Stimulated activated CD8-positive, alpha-beta memory T cell treated with anti-CD3 and anti-CD28 coated beads, Interleukin-7, amount 100 ng/mL, for 48 hours (primary cell): ENCODE measurements at regions not wholly inside any gene's neighbourhood (a gene's known extent, or its start where the extent isn't known, plus 50 kb on each side); places are given as distances from the start of the nearest gene placed in this dataset.
"Not testable (repeated sequence)": the region's sequence is repeated elsewhere in the genome, so short reads cannot be mapped to it uniquely, and the experiment has no call there.

Experiments used
- DNase-seq, 2 donors: peaks; one replicate each; pipeline ENCODE4 v3.0.0-alpha.2; 2020; ENCODE audit warnings: low read depth in 1 of 2; ENCODE audit errors: extremely low read depth in 1 of 2

GRCh38 chr4:26064009-26064408, 150.0 kb downstream of the SMIM20 start:
- not testable (repeated sequence) for DNase-seq

GRCh38 chr4:26065833-26066232, 151.8 kb downstream of the SMIM20 start:
- DNase-seq: no peak

DNA sequence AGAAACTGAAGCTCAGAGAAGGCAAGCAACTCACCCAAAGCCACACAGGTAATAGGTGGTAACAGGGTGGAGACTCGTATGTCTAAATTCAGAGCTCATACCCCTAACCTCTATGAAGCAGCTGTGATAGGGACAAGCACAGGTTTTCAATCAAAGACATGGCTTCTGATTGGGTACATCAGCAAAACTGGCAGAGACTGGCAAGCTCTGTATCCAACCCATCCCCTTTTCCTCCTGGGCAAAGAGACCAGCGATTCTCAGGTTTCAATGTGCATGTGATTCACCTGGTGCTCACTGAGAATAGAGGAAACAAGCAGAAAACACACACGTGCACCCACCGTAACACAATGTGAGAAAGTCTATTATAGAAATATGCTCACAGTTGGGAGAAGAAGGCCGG, 153.0 kb downstream of the SMIM20 start:
- DNase-seq: no peak

- no peak for DNase-seq
Measured at GRCh38 chr4:26069218-26069617, 155.2 kb downstream of the SMIM20 start.

GRCh38 chr4:26071688-26072087, 157.7 kb downstream of the SMIM20 start:
- no peak for DNase-seq

GRCh38 chr4:26073886-26074560, 160.0 kb downstream of the SMIM20 start:
- peak in 1 of 2 donors; percentile 37 for DNase-seq

DNA sequence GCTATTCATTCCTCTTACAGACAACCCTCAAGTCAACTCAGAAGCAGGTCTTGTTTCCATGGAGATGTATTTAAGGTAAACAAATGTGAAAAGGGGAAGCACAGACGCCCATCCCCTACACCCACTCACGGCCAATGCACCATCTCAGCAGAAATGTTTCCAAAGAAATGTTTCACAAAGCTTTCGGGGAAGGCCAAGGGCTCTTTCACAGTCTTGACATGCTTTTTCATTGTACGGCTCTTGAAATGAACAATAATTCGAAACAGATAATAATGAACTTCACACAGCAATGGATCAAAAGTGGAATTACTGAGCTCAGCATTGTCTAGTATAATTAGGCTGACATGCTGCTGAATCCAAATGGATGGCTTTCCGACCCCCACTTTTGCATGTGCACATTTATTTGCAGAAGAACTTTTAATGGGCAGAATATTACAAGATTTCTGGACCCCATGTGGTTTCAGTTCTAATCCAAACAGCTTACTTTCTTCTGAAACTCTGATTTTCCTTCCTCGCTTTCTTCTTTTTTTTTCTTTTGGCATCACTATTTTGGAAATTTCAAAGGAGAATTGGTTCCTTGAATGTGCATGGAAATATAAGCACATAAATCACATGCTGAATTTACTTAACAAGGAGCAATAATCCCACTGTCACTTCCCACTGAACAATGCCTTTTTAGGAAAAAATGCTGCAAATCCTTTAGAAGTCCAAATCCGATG, 160.9 kb downstream of the SMIM20 start:
- peak in 1 of 2 donors; percentile 80 for DNase-seq

DNA sequence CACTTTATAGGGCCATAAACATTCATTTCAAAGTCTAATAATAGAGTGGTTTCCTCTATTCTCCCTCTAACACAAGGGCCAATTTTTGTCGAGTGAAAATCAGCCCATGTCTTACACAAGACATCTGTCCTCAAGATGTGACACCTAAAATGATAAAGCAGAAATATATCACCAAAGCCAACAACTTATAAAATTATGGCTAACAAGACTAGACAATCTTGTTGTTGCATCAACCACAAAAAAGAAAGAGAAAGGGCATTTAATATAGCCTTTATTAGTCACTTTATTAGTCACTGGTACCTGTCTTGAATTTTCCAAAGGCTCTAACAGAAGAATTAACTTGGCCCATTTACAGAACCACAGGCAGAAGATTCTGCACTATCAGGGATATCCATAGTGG, 161.6 kb downstream of the SMIM20 start:
- DNase-seq: no peak

GRCh38 chr4:26076000-26076587, 162.1 kb downstream of the SMIM20 start:
- DNase-seq: peak in 1 of 2 donors; percentile 57

DNA sequence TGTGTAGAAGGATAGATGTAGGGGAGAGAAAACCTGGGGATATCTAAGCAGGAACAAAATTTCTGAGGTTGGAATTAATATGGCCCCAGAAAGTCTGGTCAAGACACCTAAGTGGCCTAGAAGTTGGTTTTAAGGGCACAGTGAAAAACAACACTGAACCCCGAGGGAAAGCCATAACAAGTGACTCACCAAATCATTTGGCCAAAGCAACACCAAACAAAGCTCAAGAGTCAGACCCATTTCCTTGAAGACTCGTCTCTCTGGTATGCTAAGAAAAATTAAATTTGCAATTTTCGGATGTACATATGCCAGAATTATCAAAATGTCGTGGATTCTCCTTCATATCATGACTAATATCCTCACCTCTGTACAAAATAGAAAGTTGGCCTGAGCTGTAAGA, 162.9 kb downstream of the SMIM20 start:
- DNase-seq: no peak

- DNase-seq: no peak
Measured at GRCh38 chr4:26077756-26078155, 163.7 kb downstream of the SMIM20 start.

DNA sequence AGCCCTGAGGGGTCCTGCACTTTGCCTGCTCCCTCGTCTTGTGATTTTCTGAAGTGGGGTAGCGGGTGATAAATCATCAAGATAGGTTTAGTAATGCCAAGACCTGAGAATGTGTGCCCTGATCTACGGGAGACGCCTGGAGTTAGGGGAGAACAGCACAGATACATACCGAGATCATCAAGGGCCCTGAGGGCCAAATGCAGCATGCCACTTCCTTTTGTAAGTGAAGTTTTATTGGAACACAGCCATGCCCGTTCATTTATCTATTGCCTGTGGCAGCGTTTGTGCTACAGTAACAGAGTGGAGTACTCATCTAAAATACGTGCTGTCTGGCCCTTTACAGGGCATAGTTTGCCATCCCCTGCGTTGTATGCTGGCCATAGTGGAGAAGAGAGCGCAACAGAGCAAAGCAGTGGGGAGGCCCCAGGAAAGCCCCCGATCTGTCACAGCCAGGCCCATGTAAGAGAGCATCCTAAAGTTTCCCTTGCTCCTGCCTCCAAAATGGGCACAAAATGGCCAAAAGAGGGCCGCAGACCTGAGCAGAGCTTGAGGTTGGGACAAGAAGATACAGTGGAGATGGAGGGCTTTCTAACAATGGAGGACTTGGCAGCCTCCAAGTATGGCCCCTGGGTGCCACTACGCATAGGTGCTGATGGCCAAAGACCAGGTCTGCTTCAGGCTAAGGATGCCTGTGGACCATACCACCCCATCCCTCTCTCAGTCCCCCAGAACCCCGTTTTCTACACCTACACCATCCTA, 167.0 kb downstream of the SMIM20 start:
- DNase-seq: no peak

DNA sequence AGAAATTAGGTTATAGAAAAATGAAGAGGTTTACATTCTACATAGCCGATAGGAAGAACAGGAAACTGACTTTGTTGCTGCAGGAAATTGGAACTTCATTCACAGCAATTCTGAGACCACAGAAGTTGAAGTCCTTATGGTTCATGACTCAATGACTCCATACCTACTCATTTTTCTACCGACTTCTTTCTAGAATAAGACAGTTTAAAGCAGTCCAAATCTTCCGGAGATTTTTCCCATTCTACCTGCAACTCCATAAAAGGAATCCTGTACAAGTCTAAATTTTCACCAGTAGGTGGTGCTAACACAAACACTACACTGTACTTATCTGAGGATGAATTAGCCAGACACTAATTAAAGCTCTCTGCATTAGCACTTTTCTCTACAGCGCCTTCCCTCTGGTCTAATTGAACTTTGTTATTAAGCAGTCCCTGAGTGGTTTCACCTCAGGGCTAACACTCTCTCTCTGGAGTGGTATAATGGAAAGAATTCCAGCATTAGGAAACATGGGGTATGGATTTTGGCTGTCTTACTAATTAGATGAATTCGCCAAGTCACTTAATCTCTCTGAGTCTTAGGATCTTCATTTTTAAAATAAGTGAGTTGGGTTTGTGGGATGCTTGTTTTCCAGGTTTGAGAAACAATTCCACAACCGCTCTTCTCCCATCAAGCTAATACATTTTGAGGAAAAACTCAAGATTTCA, 167.9 kb downstream of the SMIM20 start:
- no peak for DNase-seq

DNA sequence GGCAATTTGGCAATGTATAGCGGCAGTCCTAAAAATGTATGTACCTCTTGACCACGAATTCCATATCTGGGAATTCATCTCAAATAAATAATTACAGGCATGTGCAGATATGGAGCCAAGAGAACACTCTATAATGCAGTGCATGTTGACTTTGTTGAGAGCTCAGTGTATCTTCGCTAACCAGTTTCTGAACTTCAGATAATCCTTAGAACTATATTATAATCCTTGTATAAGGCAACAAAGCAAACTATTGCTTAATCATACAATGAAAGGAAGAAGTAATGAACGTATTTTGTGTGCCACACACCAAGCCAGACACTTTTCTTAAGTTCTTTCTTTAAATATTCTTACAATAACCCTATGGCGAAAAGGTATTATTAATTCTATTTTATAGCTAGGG, 168.5 kb downstream of the SMIM20 start:
- DNase-seq: no peak

- DNase-seq: no peak
Measured at GRCh38 chr4:26083987-26084386, 170.0 kb downstream of the SMIM20 start.

DNA sequence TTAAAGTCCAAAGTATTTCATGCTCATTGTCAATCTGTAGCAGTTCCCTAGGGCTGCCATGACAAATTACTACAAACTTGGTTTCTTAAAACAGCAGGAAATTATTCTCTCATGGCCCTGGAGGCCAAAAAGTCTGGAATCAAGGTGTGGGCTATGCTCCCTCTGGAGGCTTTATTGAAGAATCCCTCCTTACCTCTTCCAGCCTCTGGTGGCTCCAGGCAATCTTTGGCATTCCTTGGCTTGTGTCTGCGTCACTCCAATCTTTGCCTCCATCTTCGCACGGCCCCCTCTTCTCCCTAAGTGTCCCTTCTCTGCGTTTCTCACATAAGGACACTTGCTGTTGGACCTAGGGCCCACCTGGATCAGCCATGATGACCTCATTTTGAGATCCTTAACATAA, 170.4 kb downstream of the SMIM20 start:
- no peak for DNase-seq

DNA sequence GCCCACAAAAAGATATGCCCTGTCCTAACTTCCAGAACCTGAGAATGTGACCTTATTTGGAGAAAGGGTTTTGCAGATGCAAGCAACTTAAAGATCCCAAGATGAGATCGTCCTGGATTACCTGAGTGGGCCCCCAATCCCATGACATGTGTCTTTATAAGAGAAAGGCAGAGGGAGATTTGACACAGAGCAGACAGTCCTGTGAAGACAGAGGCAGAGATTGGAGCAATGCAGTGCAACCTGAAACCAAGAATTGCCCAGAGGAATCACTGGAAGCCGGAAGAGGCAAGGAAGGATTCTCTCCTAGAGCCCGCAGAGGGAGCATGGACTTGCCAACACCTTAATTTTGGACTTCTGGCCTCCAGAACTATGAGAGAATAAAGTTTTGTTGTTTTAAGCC, 171.5 kb downstream of the SMIM20 start:
- no peak for DNase-seq

DNA sequence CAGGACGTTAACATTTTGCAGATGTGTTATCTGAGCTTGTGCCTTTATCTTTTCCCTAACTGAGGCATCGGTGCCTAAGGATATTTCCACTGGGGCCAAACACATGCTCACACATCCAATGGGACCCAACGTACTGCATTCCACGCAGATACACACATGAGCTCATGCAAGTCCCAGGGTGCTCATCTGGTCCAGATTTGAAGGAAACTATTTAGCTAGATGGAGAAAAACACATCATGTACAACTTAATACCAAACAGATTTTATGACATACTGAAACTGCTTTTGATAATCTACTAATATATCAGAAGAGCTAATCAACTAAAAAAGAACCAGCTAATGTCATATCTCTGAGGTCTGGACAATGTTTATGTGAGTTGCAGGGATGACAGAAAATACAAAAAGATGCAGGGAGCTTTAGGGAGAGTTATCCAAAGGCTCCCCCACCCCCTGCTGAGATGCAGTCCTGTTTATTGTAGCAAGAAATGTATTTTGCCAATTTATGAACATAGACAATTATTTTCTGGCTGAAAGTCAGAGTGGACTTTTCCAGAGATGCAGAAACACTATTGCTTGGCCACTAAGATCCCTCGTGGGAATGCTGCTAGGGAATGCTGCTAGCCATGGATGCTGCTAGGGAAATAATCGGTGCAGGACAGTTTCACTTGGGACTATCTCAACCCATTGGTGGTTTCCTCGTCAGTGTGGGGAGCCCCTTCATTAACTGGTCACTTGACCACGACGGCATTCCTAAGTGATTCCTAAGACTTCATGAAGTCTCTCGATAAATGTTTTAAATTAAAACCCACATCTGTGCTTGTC, 172.8 kb downstream of the SMIM20 start:
- DNase-seq: no peak

DNA sequence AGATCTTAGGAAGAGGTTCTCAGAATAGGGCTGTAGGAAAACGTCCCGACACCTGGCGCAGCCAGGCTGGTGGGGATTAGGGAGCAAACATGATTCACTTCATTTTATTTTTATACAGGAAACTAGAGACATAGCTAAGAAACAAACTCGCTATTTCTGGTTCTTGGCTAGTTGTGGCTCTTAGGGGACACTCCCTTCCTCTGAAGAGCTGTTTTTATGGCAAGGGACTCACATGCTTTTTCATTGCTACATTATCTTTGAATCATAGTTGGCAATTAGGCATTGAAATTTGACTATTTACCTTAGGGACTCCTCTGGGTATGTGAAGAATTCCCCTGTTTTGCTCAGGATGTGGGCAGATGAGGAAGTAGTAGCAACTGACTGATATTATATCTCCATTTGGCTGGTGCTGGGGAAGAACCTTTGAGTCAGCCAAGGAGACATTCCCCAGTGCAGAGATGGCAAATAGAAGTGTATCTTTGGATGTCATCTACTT, 174.5 kb downstream of the SMIM20 start:
- no peak for DNase-seq

GRCh38 chr4:26093551-26093950, 179.5 kb downstream of the SMIM20 start:
- no peak for DNase-seq
